ENCODE measurements at regions not wholly inside any gene's neighbourhood (a gene's known extent, or its start where the extent isn't known, plus 50 kb on each side); places are given as distances from the start of the nearest gene placed in this dataset.

GRCh38 chr1:201655910-201656309 lies 117.0 kb downstream of the NAV1 start:
- DNase-seq = no peak
- Histone ChIP-seq H2AK5ac (ENCODE audit: low read length) (no peak overlapping the region), H3K23ac (ENCODE audit: low read length) (no peak overlapping the region), H2BK15ac (replicated peaks; ENCODE audit: low read depth) (no peak overlapping the region), H4K5ac (ENCODE audit: low read length) (no peak overlapping the region), H3K79me1 (ENCODE audit: low read length) (no peaks in the 10 kb centered on the region), H2BK5ac (ENCODE audit: low read length) (no peak overlapping the region), H3K56ac (ENCODE audit: low read length) (no peak overlapping the region), H3K4ac (ENCODE audit: low read depth, low read length) (no peak overlapping the region), H2BK120ac (ENCODE audit: low read depth, low read length) (no peak overlapping the region), H3K4me2 (ENCODE audit: low read length) (no peak overlapping the region), H3K9ac (ENCODE audit: low read length) (no peak overlapping the region), H3K27me3 (ENCODE audit: insufficient read depth, low read length, poor library complexity) (no peaks in the 10 kb centered on the region), H3K79me2 (ENCODE audit: control insufficient read depth, insufficient read depth, low read length) (no peaks in the 10 kb centered on the region), H3K18ac (ENCODE audit: low read length) (no peak overlapping the region), H3K4me3 (ENCODE audit: low read length) (no peak overlapping the region), H3K27ac (ENCODE audit: low read depth, low read length) (no peak overlapping the region), H3K4me1 (ENCODE audit: control insufficient read depth, low read depth, low read length) (no peaks in the 10 kb centered on the region), H4K8ac (ENCODE audit: low read depth, low read length) (no peak overlapping the region), H3K36me3 (ENCODE audit: control insufficient read depth, insufficient read depth, low read length) (no peaks in the 10 kb centered on the region)
- no CpG with 5 or more reads among the region's 4 CpGs for WGBS (ENCODE audit: extremely low coverage, insufficient coverage, low lambda C conversion rate)

GRCh38 chr1:201656311-201657032 lies 117.5 kb downstream of the NAV1 start:
- H2BK120ac ChIP-seq (ENCODE audit: low read depth, low read length) = no peak overlapping the region
- no peak overlapping the region for H3K18ac ChIP-seq (ENCODE audit: low read length)
- no peak overlapping the region for H3K4me2 ChIP-seq (ENCODE audit: low read length)
- no peak overlapping the region for H4K8ac ChIP-seq (ENCODE audit: low read depth, low read length)
- no peaks in the 10 kb centered on the region for H3K4me1 ChIP-seq (ENCODE audit: control insufficient read depth, low read depth, low read length)
- H3K79me1 ChIP-seq (ENCODE audit: low read length) = no peaks in the 10 kb centered on the region
- H4K5ac ChIP-seq (ENCODE audit: low read length) = no peak overlapping the region
- no peak overlapping the region for H3K23ac ChIP-seq (ENCODE audit: low read length)
- no peak overlapping the region for H3K9ac ChIP-seq (ENCODE audit: low read length)
- H3K27me3 ChIP-seq (ENCODE audit: insufficient read depth, low read length, poor library complexity) = no peaks in the 10 kb centered on the region
- no CpG with 5 or more reads among the region's 8 CpGs for WGBS (ENCODE audit: extremely low coverage, insufficient coverage, low lambda C conversion rate)
- H3K27ac ChIP-seq (ENCODE audit: low read depth, low read length) = no peak overlapping the region
- H3K4ac ChIP-seq (ENCODE audit: low read depth, low read length) = no peak overlapping the region
- no peaks in the 10 kb centered on the region for H3K36me3 ChIP-seq (ENCODE audit: control insufficient read depth, insufficient read depth, low read length)
- no peak overlapping the region for H3K4me3 ChIP-seq (ENCODE audit: low read length)
- no peak for DNase-seq
- no peaks in the 10 kb centered on the region for H3K79me2 ChIP-seq (ENCODE audit: control insufficient read depth, insufficient read depth, low read length)
- no peak overlapping the region for H2AK5ac ChIP-seq (ENCODE audit: low read length)
- no peak overlapping the region for H2BK5ac ChIP-seq (ENCODE audit: low read length)
- H2BK15ac ChIP-seq (replicated peaks; ENCODE audit: low read depth) = no peak overlapping the region
- H3K56ac ChIP-seq (ENCODE audit: low read length) = no peak overlapping the region

- Histone ChIP-seq H4K5ac (ENCODE audit: low read length) (no peak overlapping the region), H3K79me1 (ENCODE audit: low read length) (no peaks in the 10 kb centered on the region), H3K4me3 (ENCODE audit: low read length) (no peak overlapping the region), H3K18ac (ENCODE audit: low read length) (no peak overlapping the region), H3K9ac (ENCODE audit: low read length) (no peak overlapping the region), H3K4me1 (ENCODE audit: control insufficient read depth, low read depth, low read length) (no peaks in the 10 kb centered on the region), H2BK15ac (replicated peaks; ENCODE audit: low read depth) (no peak overlapping the region), H3K79me2 (ENCODE audit: control insufficient read depth, insufficient read depth, low read length) (no peaks in the 10 kb centered on the region), H3K4me2 (ENCODE audit: low read length) (no peak overlapping the region), H2BK120ac (ENCODE audit: low read depth, low read length) (no peak overlapping the region), H3K56ac (ENCODE audit: low read length) (no peak overlapping the region), H2AK5ac (ENCODE audit: low read length) (no peak overlapping the region), H3K27me3 (ENCODE audit: insufficient read depth, low read length, poor library complexity) (no peaks in the 10 kb centered on the region), H3K27ac (ENCODE audit: low read depth, low read length) (no peak overlapping the region), H2BK5ac (ENCODE audit: low read length) (no peak overlapping the region), H3K36me3 (ENCODE audit: control insufficient read depth, insufficient read depth, low read length) (no peaks in the 10 kb centered on the region), H3K23ac (ENCODE audit: low read length) (no peak overlapping the region), H3K4ac (ENCODE audit: low read depth, low read length) (no peak overlapping the region), H4K8ac (ENCODE audit: low read depth, low read length) (no peak overlapping the region)
- DNase-seq = no peak
- no CpG with 5 or more reads among the region's 3 CpGs for WGBS (ENCODE audit: extremely low coverage, insufficient coverage, low lambda C conversion rate)
Observed at GRCh38 chr1:201659572-201659971, 120.6 kb downstream of the NAV1 start.

- no peak overlapping the region for H3K4ac ChIP-seq (ENCODE audit: low read depth, low read length)
- no peaks in the 10 kb centered on the region for H3K4me1 ChIP-seq (ENCODE audit: control insufficient read depth, low read depth, low read length)
- no peak overlapping the region for H3K27ac ChIP-seq (ENCODE audit: low read depth, low read length)
- H3K79me1 ChIP-seq (ENCODE audit: low read length) = no peaks in the 10 kb centered on the region
- no peaks in the 10 kb centered on the region for H3K27me3 ChIP-seq (ENCODE audit: insufficient read depth, low read length, poor library complexity)
- no CpG with 5 or more reads among the region's 7 CpGs for WGBS (ENCODE audit: extremely low coverage, insufficient coverage, low lambda C conversion rate)
- no peak overlapping the region for H4K5ac ChIP-seq (ENCODE audit: low read length)
- H2AK5ac ChIP-seq (ENCODE audit: low read length) = no peak overlapping the region
- no peak overlapping the region for H3K56ac ChIP-seq (ENCODE audit: low read length)
- no peak overlapping the region for H3K4me2 ChIP-seq (ENCODE audit: low read length)
- H3K9ac ChIP-seq (ENCODE audit: low read length) = no peak overlapping the region
- H3K23ac ChIP-seq (ENCODE audit: low read length) = no peak overlapping the region
- DNase-seq = no peak
- no peak overlapping the region for H2BK15ac ChIP-seq (replicated peaks; ENCODE audit: low read depth)
- no peak overlapping the region for H2BK5ac ChIP-seq (ENCODE audit: low read length)
- H3K79me2 ChIP-seq (ENCODE audit: control insufficient read depth, insufficient read depth, low read length) = no peaks in the 10 kb centered on the region
- no peak overlapping the region for H4K8ac ChIP-seq (ENCODE audit: low read depth, low read length)
- H3K36me3 ChIP-seq (ENCODE audit: control insufficient read depth, insufficient read depth, low read length) = no peaks in the 10 kb centered on the region
- H3K4me3 ChIP-seq (ENCODE audit: low read length) = no peak overlapping the region
- H3K18ac ChIP-seq (ENCODE audit: low read length) = no peak overlapping the region
- H2BK120ac ChIP-seq (ENCODE audit: low read depth, low read length) = no peak overlapping the region
Observed at GRCh38 chr1:201660931-201661822, 122.2 kb downstream of the NAV1 start.

GRCh38 chr1:201661823-201662359 lies 123.0 kb downstream of the NAV1 start:
- no peaks in the 10 kb centered on the region for H3K79me2 ChIP-seq (ENCODE audit: control insufficient read depth, insufficient read depth, low read length)
- H2BK15ac ChIP-seq (replicated peaks; ENCODE audit: low read depth) = no peak overlapping the region
- H3K4me3 ChIP-seq (ENCODE audit: low read length) = no peak overlapping the region
- no peak overlapping the region for H3K23ac ChIP-seq (ENCODE audit: low read length)
- H2AK5ac ChIP-seq (ENCODE audit: low read length) = no peak overlapping the region
- H3K56ac ChIP-seq (ENCODE audit: low read length) = no peak overlapping the region
- no peak overlapping the region for H3K27ac ChIP-seq (ENCODE audit: low read depth, low read length)
- H3K36me3 ChIP-seq (ENCODE audit: control insufficient read depth, insufficient read depth, low read length) = no peaks in the 10 kb centered on the region
- no peaks in the 10 kb centered on the region for H3K27me3 ChIP-seq (ENCODE audit: insufficient read depth, low read length, poor library complexity)
- H3K18ac ChIP-seq (ENCODE audit: low read length) = no peak overlapping the region
- H4K5ac ChIP-seq (ENCODE audit: low read length) = no peak overlapping the region
- no peak overlapping the region for H3K4me2 ChIP-seq (ENCODE audit: low read length)
- no peak overlapping the region for H3K4ac ChIP-seq (ENCODE audit: low read depth, low read length)
- no peak for DNase-seq
- H3K4me1 ChIP-seq (ENCODE audit: control insufficient read depth, low read depth, low read length) = no peaks in the 10 kb centered on the region
- no peak overlapping the region for H3K9ac ChIP-seq (ENCODE audit: low read length)
- H2BK5ac ChIP-seq (ENCODE audit: low read length) = no peak overlapping the region
- WGBS (ENCODE audit: extremely low coverage, insufficient coverage, low lambda C conversion rate) = no CpG with 5 or more reads among the region's 8 CpGs
- H2BK120ac ChIP-seq (ENCODE audit: low read depth, low read length) = no peak overlapping the region
- no peaks in the 10 kb centered on the region for H3K79me1 ChIP-seq (ENCODE audit: low read length)
- H4K8ac ChIP-seq (ENCODE audit: low read depth, low read length) = no peak overlapping the region

All from mesendoderm (in vitro differentiated cells).